ENCODE measurements at regions not wholly inside any gene's neighbourhood (a gene's known extent, or its start where the extent isn't known, plus 50 kb on each side); places are given as distances from the start of the nearest gene placed in this dataset.
"Not testable (repeated sequence)": the region's sequence is repeated elsewhere in the genome, so short reads cannot be mapped to it uniquely, and the experiment has no call there.

GRCh38 chr21:15301736-15302135, 236.9 kb upstream of the NRIP1 start:
- H3K27me3 ChIP-seq = no peaks in the 10 kb centered on the region
- DNase-seq (no peak), ATAC-seq (no peak)
- no peak overlapping the region for H3K27ac ChIP-seq
- no peaks in the 10 kb centered on the region for H3K36me3 ChIP-seq
- no peaks in the 10 kb centered on the region for H3K4me1 ChIP-seq
- intact Hi-C loops (cut with DNase I) = no loop called here
- H3K9me3 ChIP-seq = no peaks in the 10 kb centered on the region
- H3K4me3 ChIP-seq = no peak overlapping the region
- TF ChIP-seq, protein P1, sequence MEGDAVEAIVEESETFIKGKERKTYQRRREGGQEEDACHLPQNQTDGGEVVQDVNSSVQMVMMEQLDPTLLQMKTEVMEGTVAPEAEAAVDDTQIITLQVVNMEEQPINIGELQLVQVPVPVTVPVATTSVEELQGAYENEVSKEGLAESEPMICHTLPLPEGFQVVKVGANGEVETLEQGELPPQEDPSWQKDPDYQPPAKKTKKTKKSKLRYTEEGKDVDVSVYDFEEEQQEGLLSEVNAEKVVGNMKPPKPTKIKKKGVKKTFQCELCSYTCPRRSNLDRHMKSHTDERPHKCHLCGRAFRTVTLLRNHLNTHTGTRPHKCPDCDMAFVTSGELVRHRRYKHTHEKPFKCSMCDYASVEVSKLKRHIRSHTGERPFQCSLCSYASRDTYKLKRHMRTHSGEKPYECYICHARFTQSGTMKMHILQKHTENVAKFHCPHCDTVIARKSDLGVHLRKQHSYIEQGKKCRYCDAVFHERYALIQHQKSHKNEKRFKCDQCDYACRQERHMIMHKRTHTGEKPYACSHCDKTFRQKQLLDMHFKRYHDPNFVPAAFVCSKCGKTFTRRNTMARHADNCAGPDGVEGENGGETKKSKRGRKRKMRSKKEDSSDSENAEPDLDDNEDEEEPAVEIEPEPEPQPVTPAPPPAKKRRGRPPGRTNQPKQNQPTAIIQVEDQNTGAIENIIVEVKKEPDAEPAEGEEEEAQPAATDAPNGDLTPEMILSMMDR (IDR thresholded peaks at IDR 0.05) = no peak

- ATAC-seq (no peak), DNase-seq (no peak)
- no peaks in the 10 kb centered on the region for H3K4me1 ChIP-seq
- H3K27me3 ChIP-seq = no peaks in the 10 kb centered on the region
- H3K4me3 ChIP-seq = no peak overlapping the region
- TF ChIP-seq, protein P1 (IDR thresholded peaks at IDR 0.05) = no peak
- H3K36me3 ChIP-seq = no peaks in the 10 kb centered on the region
- intact Hi-C loops (cut with DNase I) = no loop called here
- no peak overlapping the region for H3K27ac ChIP-seq
- H3K9me3 ChIP-seq = no peaks in the 10 kb centered on the region
Observed at GRCh38 chr21:15306271-15306670, 241.5 kb upstream of the NRIP1 start.

- H3K4me3 ChIP-seq = no peak overlapping the region
- no peak overlapping the region for H3K27ac ChIP-seq
- no peaks in the 10 kb centered on the region for H3K36me3 ChIP-seq
- H3K9me3 ChIP-seq = no peaks in the 10 kb centered on the region
- intact Hi-C loops (cut with DNase I) = no loop called here
- no peaks in the 10 kb centered on the region for H3K4me1 ChIP-seq
- TF ChIP-seq, protein P1 (IDR thresholded peaks at IDR 0.05) = no peak
- ATAC-seq = no peak
- no peak for DNase-seq
- H3K27me3 ChIP-seq = no peaks in the 10 kb centered on the region
Observed at GRCh38 chr21:15308333-15308732, 243.5 kb upstream of the NRIP1 start.

- H3K9me3 ChIP-seq = no peaks in the 10 kb centered on the region
- TF ChIP-seq, protein P1 (IDR thresholded peaks at IDR 0.05) = no peak
- DNase-seq (no peak), ATAC-seq (no peak)
- intact Hi-C loops (cut with DNase I) = no loop called here
- H3K27ac ChIP-seq = no peak overlapping the region
- H3K4me3 ChIP-seq = no peak overlapping the region
- no peaks in the 10 kb centered on the region for H3K4me1 ChIP-seq
- no peaks in the 10 kb centered on the region for H3K27me3 ChIP-seq
- H3K36me3 ChIP-seq = no peaks in the 10 kb centered on the region
Observed at GRCh38 chr21:15309022-15309590, 244.3 kb upstream of the NRIP1 start.

GRCh38 chr21:15309721-15310120, 244.9 kb upstream of the NRIP1 start:
- no peaks in the 10 kb centered on the region for H3K9me3 ChIP-seq
- H3K36me3 ChIP-seq = no peaks in the 10 kb centered on the region
- no peaks in the 10 kb centered on the region for H3K4me1 ChIP-seq
- no peak overlapping the region for H3K27ac ChIP-seq
- DNase-seq (no peak), ATAC-seq (no peak)
- TF ChIP-seq, protein P1 (IDR thresholded peaks at IDR 0.05) = no peak
- H3K4me3 ChIP-seq = no peak overlapping the region
- intact Hi-C loops (cut with DNase I) = no loop called here
- no peaks in the 10 kb centered on the region for H3K27me3 ChIP-seq

GRCh38 chr21:15311510-15311909, 246.7 kb upstream of the NRIP1 start:
- H3K4me3 ChIP-seq = no peak overlapping the region
- H3K27me3 ChIP-seq = no peaks in the 10 kb centered on the region
- intact Hi-C loops (cut with DNase I) = no loop called here
- no peaks in the 10 kb centered on the region for H3K4me1 ChIP-seq
- no peak overlapping the region for H3K27ac ChIP-seq
- no peaks in the 10 kb centered on the region for H3K9me3 ChIP-seq
- no peaks in the 10 kb centered on the region for H3K36me3 ChIP-seq
- TF ChIP-seq, protein P1 (IDR thresholded peaks at IDR 0.05) = no peak
- ATAC-seq (no peak), DNase-seq (no peak)

DNA sequence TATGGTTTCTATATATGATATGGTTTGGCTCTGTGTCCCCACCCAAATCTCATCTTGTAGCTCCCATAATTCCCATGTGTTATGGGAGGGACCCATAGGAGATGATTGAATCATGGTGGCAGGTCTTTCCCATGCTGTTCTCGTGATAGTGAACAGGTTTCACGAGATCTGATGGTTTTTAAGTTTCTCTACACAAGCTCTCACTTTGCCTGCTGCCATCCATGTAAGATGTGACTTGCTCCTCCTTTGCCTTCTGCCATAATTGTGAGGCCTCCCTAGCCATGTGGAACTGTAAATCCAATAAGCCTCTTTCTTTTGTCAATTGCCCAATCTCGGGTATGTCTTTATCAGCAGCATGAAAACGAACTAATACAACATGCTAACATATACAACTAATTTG, 252.2 kb upstream of the NRIP1 start:
- H3K4me1 ChIP-seq; H3K36me3 ChIP-seq; H3K27me3 ChIP-seq; H3K4me3 ChIP-seq; H3K9me3 ChIP-seq; ATAC-seq; H3K27ac ChIP-seq; DNase-seq; intact Hi-C loops (cut with DNase I): not testable (repeated sequence)
